ENCODE measurements at regions not wholly inside any gene's neighbourhood (a gene's known extent, or its start where the extent isn't known, plus 50 kb on each side); places are given as distances from the start of the nearest gene placed in this dataset.

- TF ChIP-seq ZBTB44 (tag by site-specific recombination; IDR thresholded peaks at IDR 0.05): no peak
- no peak for TF ChIP-seq OSR2 (tag by site-specific recombination; IDR thresholded peaks at IDR 0.05)
- TF ChIP-seq SP3 (tag by site-specific recombination; IDR thresholded peaks at IDR 0.05): no peak
- no peak for TF ChIP-seq ZBTB49 (tag by site-specific recombination; IDR thresholded peaks at IDR 0.05; ENCODE audit: low read depth)
- TF ChIP-seq MYNN (tag by site-specific recombination; IDR thresholded peaks at IDR 0.05; ENCODE audit: borderline replicate concordance): no peak
- no peaks in the 10 kb centered on the region for H3K4me1 ChIP-seq (ENCODE audit: control insufficient read depth, insufficient read depth, low read length)
Measured at GRCh38 chr1:223477456-223477855, 84.2 kb downstream of the CCDC185 start.

GRCh38 chr1:223478606-223479005, 85.4 kb downstream of the CCDC185 start:
- ChIA-PET POLR2A (no interaction called here), CTCF (no interaction called here)
- Histone ChIP-seq H3K4me1 (ENCODE audit: control insufficient read depth, insufficient read depth, low read length) (no peaks in the 10 kb centered on the region), H3K9me3 (ENCODE audit: control insufficient read depth, insufficient read depth, low read depth, low read length) (no peaks in the 10 kb centered on the region), H3K4me3 (ENCODE audit: low read depth, low read length) (no peak overlapping the region), H3K36me3 (ENCODE audit: control insufficient read depth in 2 of 2, insufficient read depth in 1 of 2, low read length in 2 of 2) (no peaks in the 10 kb centered on the region), H3K27ac (ENCODE audit: extremely low read depth, low read depth, low read length) (no peak overlapping the region)
- TF ChIP-seq ZNF654 (tag by site-specific recombination; IDR thresholded peaks at IDR 0.05; ENCODE audit: low read depth) (no peak), ZNF747 (tag by site-specific recombination; IDR thresholded peaks at IDR 0.05) (no peak), ZNF639 (tag by site-specific recombination; IDR thresholded peaks at IDR 0.05) (no peak), FEZF1 (tag by site-specific recombination; IDR thresholded peaks at IDR 0.05) (no peak), ZNF366 (tag by site-specific recombination; conservative IDR thresholded peaks at IDR 0.05) (no peak), ZNF548 (tag by site-specific recombination; IDR thresholded peaks at IDR 0.05) (no peak), KLF16 (tag by site-specific recombination; IDR thresholded peaks at IDR 0.05) (no peak), ZNF596 (tag by site-specific recombination; IDR thresholded peaks at IDR 0.05) (no peak), ZNF560 (tag by site-specific recombination; IDR thresholded peaks at IDR 0.05; ENCODE audit: borderline replicate concordance) (no peak), ZBTB21 (tag by site-specific recombination; IDR thresholded peaks at IDR 0.05) (no peak), BCL6B (tag by site-specific recombination; IDR thresholded peaks at IDR 0.05) (no peak), SP7 (tag by site-specific recombination; IDR thresholded peaks at IDR 0.05) (no peak), GFI1B (tag by site-specific recombination; IDR thresholded peaks at IDR 0.05) (no peak), ZNF174 (tag by site-specific recombination; IDR thresholded peaks at IDR 0.05) (no peak)

More at GRCh38 chr1:223477456-223477855, 84.2 kb downstream of the CCDC185 start:
- Histone ChIP-seq H3K36me3 (ENCODE audit: control insufficient read depth in 2 of 2, insufficient read depth in 1 of 2, low read length in 2 of 2) (no peaks in the 10 kb centered on the region), H3K4me3 (ENCODE audit: low read depth, low read length) (no peak overlapping the region), H3K27ac (ENCODE audit: extremely low read depth, low read depth, low read length) (no peak overlapping the region), H3K9me3 (ENCODE audit: control insufficient read depth, insufficient read depth, low read depth, low read length) (no peaks in the 10 kb centered on the region)
- POLR2A ChIA-PET: no interaction called here
- CTCF ChIA-PET: no interaction called here

Measured in HEK293 (cell line).